ENCODE measurements at regions not wholly inside any gene's neighbourhood (a gene's known extent, or its start where the extent isn't known, plus 50 kb on each side); places are given as distances from the start of the nearest gene placed in this dataset.
A peak's percentile ranks its signal among the peaks of the same experiment; 100 is the strongest.

DNA sequence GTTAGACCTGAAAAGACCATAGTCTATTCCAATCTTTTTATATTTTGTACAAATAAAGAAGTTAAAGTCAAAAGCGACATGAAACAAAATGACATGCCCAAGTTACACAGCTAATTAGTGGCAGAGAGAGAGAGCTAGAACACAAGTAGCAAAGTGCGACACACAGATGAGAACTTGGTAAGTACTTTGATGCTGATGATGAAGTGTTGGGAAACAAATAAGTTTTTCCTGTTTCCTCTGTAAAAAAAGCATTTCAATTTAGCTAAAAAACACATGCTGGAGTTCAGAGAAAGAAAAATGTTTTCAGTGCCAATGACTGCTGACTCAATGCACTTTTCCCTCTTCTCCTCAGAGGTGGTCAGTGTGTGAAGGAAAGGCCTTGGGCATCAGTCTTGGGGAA, 226.9 kb downstream of the PAX3 start:
- Histone ChIP-seq H3K36me3 (replicated peaks; ENCODE audit: low read depth, low read length) (no peaks in the 10 kb centered on the region), H3K4me3 (ENCODE audit: low read length) (no peak overlapping the region), H3K4me2 (ENCODE audit: low read length) (no peak overlapping the region), H2AFZ (ENCODE audit: low read depth, low read length) (no peak overlapping the region), H3K9ac (ENCODE audit: low read length) (no peak overlapping the region), H3K4me1 (ENCODE audit: low read length) (no peaks in the 10 kb centered on the region), H3K27ac (ENCODE audit: low read length) (no peak overlapping the region), H3K9me3 (ENCODE audit: insufficient read depth, low read length) (no peaks in the 10 kb centered on the region), H4K20me1 (ENCODE audit: insufficient read depth, low read length) (no peaks in the 10 kb centered on the region), H3K79me2 (ENCODE audit: low read length) (no peaks in the 10 kb centered on the region), H3K27me3 (ENCODE audit: low read depth, low read length) (peaks cover 4% of the 10 kb centered on the region; the same call in 1 of the 2 replicates)
- TF ChIP-seq CTCF (IDR thresholded peaks at IDR 0.05; ENCODE audit: low read depth, low read length) (no peak), EZH2phosphoT487 (IDR thresholded peaks at IDR 0.05; ENCODE audit: low read depth) (no peak)

GRCh38 chr2:222064286-222064685, 234.5 kb downstream of the PAX3 start:
- Histone ChIP-seq H3K4me3 (ENCODE audit: low read length) (no peak overlapping the region), H3K79me2 (ENCODE audit: low read length) (no peaks in the 10 kb centered on the region), H4K20me1 (ENCODE audit: insufficient read depth, low read length) (no peaks in the 10 kb centered on the region), H2AFZ (ENCODE audit: low read depth, low read length) (no peak overlapping the region), H3K4me1 (ENCODE audit: low read length) (peaks cover 7% of the 10 kb centered on the region; the same call in 1 of the 2 replicates), H3K4me2 (ENCODE audit: low read length) (no peak overlapping the region), H3K9ac (ENCODE audit: low read length) (no peak overlapping the region), H3K27me3 (ENCODE audit: low read depth, low read length) (peaks cover 4% of the 10 kb centered on the region; the same call in 1 of the 2 replicates), H3K9me3 (ENCODE audit: insufficient read depth, low read length) (no peaks in the 10 kb centered on the region), H3K36me3 (replicated peaks; ENCODE audit: low read depth, low read length) (no peaks in the 10 kb centered on the region), H3K27ac (ENCODE audit: low read length) (no peak overlapping the region)
- TF ChIP-seq EZH2phosphoT487 (IDR thresholded peaks at IDR 0.05; ENCODE audit: low read depth) (no peak), CTCF (IDR thresholded peaks at IDR 0.05; ENCODE audit: low read depth, low read length) (no peak)

- Histone ChIP-seq H3K9ac (ENCODE audit: low read length) (no peak overlapping the region), H3K36me3 (replicated peaks; ENCODE audit: low read depth, low read length) (no peaks in the 10 kb centered on the region), H3K79me2 (ENCODE audit: low read length) (no peaks in the 10 kb centered on the region), H3K27me3 (ENCODE audit: low read depth, low read length) (peaks cover 11% of the 10 kb centered on the region; the same call in 1 of the 2 replicates), H3K4me1 (ENCODE audit: low read length) (peaks cover 7% of the 10 kb centered on the region; the same call in 1 of the 2 replicates), H3K4me2 (ENCODE audit: low read length) (no peak overlapping the region), H3K9me3 (ENCODE audit: insufficient read depth, low read length) (no peaks in the 10 kb centered on the region), H2AFZ (ENCODE audit: low read depth, low read length) (no peak overlapping the region), H4K20me1 (ENCODE audit: insufficient read depth, low read length) (no peaks in the 10 kb centered on the region), H3K4me3 (ENCODE audit: low read length) (no peak overlapping the region), H3K27ac (ENCODE audit: low read length) (no peak overlapping the region)
- TF ChIP-seq EZH2phosphoT487 (IDR thresholded peaks at IDR 0.05; ENCODE audit: low read depth) = no peak
- TF ChIP-seq CTCF (IDR thresholded peaks at IDR 0.05; ENCODE audit: low read depth, low read length) = no peak
Observed at GRCh38 chr2:222058819-222059445, 239.9 kb downstream of the PAX3 start.

GRCh38 chr2:222057347-222058073, 241.3 kb downstream of the PAX3 start:
- Histone ChIP-seq H3K27me3 (ENCODE audit: low read depth, low read length) (peaks cover 11% of the 10 kb centered on the region; the same call in 1 of the 2 replicates), H3K4me2 (ENCODE audit: low read length) (no peak overlapping the region), H3K9me3 (ENCODE audit: insufficient read depth, low read length) (no peaks in the 10 kb centered on the region), H3K9ac (ENCODE audit: low read length) (no peak overlapping the region), H4K20me1 (ENCODE audit: insufficient read depth, low read length) (no peaks in the 10 kb centered on the region), H3K27ac (ENCODE audit: low read length) (no peak overlapping the region), H3K4me1 (ENCODE audit: low read length) (peaks cover 7% of the 10 kb centered on the region; the same call in 1 of the 2 replicates), H2AFZ (ENCODE audit: low read depth, low read length) (no peak overlapping the region), H3K79me2 (ENCODE audit: low read length) (no peaks in the 10 kb centered on the region), H3K36me3 (replicated peaks; ENCODE audit: low read depth, low read length) (no peaks in the 10 kb centered on the region), H3K4me3 (ENCODE audit: low read length) (no peak overlapping the region)
- TF ChIP-seq CTCF (IDR thresholded peaks at IDR 0.05; ENCODE audit: low read depth, low read length) = peak; percentile 61
- no peak for TF ChIP-seq EZH2phosphoT487 (IDR thresholded peaks at IDR 0.05; ENCODE audit: low read depth)
